ENCODE measurements at regions not wholly inside any gene's neighbourhood (a gene's known extent, or its start where the extent isn't known, plus 50 kb on each side); places are given as distances from the start of the nearest gene placed in this dataset.

DNA sequence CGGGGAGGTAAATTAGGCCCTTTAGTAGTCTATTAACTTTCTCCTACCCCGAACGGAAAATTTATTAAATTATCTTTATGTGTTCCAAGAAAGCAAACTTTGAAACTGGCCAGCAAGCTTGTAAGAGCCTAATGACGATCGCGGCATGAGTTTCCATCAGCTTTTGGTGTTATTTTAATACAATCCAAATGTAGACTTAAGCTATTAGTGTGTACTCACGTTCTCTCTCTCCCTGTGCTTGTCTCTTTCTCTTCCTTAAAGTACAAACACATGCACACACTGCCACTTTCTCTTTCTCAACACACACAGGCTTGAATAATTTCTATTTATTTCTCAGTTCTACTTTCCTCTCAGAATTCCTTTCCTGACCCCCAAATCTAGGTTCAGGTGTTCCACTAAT is 108.8 kb upstream of the MME start:
- TF ChIP-seq, protein P1, sequence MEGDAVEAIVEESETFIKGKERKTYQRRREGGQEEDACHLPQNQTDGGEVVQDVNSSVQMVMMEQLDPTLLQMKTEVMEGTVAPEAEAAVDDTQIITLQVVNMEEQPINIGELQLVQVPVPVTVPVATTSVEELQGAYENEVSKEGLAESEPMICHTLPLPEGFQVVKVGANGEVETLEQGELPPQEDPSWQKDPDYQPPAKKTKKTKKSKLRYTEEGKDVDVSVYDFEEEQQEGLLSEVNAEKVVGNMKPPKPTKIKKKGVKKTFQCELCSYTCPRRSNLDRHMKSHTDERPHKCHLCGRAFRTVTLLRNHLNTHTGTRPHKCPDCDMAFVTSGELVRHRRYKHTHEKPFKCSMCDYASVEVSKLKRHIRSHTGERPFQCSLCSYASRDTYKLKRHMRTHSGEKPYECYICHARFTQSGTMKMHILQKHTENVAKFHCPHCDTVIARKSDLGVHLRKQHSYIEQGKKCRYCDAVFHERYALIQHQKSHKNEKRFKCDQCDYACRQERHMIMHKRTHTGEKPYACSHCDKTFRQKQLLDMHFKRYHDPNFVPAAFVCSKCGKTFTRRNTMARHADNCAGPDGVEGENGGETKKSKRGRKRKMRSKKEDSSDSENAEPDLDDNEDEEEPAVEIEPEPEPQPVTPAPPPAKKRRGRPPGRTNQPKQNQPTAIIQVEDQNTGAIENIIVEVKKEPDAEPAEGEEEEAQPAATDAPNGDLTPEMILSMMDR (IDR thresholded peaks at IDR 0.05; ENCODE audit: poor library complexity) = no peak
- TF ChIP-seq EZH2 (IDR thresholded peaks at IDR 0.05; ENCODE audit: borderline replicate concordance) = no peak

Measured in hepatocyte (in vitro differentiated cells).